ENCODE measurements at regions not wholly inside any gene's neighbourhood (a gene's known extent, or its start where the extent isn't known, plus 50 kb on each side); places are given as distances from the start of the nearest gene placed in this dataset.

DNA sequence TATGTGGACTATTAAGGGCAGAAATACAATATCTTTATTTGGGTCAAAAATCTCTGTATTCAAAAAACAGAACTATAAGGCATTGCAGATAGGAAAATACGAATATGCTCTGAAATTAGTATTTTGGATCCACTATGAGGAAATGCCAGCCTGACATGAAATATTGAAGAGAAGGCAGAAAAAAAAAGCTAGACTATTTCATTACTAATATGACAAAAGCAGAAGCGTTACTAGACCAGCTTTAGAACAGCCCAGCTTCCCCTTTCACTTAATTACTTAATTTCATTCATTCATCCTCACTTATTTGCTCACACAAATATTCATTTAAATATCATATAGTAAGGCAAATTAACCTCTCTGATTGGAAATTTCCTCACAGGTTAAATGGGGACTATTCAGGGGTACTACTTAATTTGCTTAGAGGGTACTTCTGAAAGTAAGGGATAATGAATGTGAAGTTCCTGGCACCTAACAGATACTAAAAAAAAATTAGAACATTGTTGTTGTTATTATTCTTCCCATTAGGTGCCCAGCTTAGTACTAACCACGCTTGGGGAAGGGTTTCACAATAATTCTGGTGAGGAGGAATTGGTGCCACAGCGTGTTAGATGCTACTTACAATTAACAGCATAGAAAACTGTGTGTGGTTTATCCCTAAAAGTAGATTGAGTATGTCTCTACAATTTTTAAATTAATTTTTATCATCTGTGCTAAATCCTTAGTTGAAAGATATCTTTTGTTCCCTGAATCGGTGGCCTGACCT is 71.1 kb upstream of the CTLA4 start:
- Mint-ChIP-seq H3K4me1 (ENCODE audit: low read depth, unreplicated experiment) (peaks cover 13% of the 10 kb centered on the region), H3K27me3 (ENCODE audit: low read depth, unreplicated experiment) (no peaks in the 10 kb centered on the region), H3K9me3 (ENCODE audit: unreplicated experiment) (peaks cover 6% of the 10 kb centered on the region), H3K4me3 (ENCODE audit: unreplicated experiment) (no peak overlapping the region), H3K27ac (ENCODE audit: unreplicated experiment) (no peak overlapping the region), H3K36me3 (ENCODE audit: low read depth, unreplicated experiment) (peaks cover 2% of the 10 kb centered on the region)
- Histone ChIP-seq H3K9me3 (ENCODE audit: insufficient read depth, low read depth, low read length) (no peaks in the 10 kb centered on the region), H3K79me2 (ENCODE audit: insufficient read depth, low read length) (no peaks in the 10 kb centered on the region), H2AFZ (ENCODE audit: low read depth, low read length) (no peak overlapping the region), H3K27ac (ENCODE audit: low read depth, low read length) (no peak overlapping the region), H3K27me3 (ENCODE audit: insufficient read depth, low read length) (no peaks in the 10 kb centered on the region), H3K4me2 (ENCODE audit: low read length) (no peak overlapping the region), H3K4me3 (ENCODE audit: insufficient read depth, low read depth, low read length) (no peak overlapping the region), H3K36me3 (ENCODE audit: insufficient read depth, low read length) (no peaks in the 10 kb centered on the region), H4K20me1 (ENCODE audit: insufficient read depth, low read length) (no peaks in the 10 kb centered on the region), H3K4me1 (ENCODE audit: insufficient read depth, low read length) (peaks cover 9% of the 10 kb centered on the region), H3K9ac (ENCODE audit: low read length) (no peak overlapping the region)
- FAIRE-seq (no peak), DNase-seq (ENCODE audit: low read depth) (no peak)
- no peak for TF ChIP-seq EZH2 (IDR thresholded peaks at IDR 0.05; ENCODE audit: insufficient read depth, low read length)
- TF ChIP-seq, protein P1, sequence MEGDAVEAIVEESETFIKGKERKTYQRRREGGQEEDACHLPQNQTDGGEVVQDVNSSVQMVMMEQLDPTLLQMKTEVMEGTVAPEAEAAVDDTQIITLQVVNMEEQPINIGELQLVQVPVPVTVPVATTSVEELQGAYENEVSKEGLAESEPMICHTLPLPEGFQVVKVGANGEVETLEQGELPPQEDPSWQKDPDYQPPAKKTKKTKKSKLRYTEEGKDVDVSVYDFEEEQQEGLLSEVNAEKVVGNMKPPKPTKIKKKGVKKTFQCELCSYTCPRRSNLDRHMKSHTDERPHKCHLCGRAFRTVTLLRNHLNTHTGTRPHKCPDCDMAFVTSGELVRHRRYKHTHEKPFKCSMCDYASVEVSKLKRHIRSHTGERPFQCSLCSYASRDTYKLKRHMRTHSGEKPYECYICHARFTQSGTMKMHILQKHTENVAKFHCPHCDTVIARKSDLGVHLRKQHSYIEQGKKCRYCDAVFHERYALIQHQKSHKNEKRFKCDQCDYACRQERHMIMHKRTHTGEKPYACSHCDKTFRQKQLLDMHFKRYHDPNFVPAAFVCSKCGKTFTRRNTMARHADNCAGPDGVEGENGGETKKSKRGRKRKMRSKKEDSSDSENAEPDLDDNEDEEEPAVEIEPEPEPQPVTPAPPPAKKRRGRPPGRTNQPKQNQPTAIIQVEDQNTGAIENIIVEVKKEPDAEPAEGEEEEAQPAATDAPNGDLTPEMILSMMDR (IDR thresholded peaks at IDR 0.05; ENCODE audit: insufficient read depth, low read depth, low read length): no peak

DNA sequence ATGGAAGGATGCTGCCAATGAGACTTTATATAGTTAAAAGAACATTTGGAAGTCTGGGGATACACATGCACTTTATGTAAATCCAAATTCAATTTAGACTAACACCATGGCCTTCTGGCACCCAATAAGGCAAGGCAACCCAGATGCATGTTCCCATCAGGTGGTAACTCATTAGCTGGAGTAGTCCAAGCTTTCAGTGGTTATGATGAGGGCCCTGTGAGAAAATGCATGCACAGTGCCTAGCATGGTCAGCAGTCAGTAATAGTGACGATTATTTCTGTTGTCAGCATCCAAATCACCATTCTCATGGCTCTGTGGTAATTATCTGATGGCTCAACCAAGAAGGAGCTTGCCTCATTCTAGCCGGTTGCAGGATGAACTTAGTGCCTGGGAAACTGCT is 70.3 kb upstream of the CTLA4 start:
- H2AFZ ChIP-seq (ENCODE audit: low read depth, low read length): no peak overlapping the region
- TF ChIP-seq, protein P1 (IDR thresholded peaks at IDR 0.05; ENCODE audit: insufficient read depth, low read depth, low read length): no peak
- no peak for TF ChIP-seq EZH2 (IDR thresholded peaks at IDR 0.05; ENCODE audit: insufficient read depth, low read length)
- no peak overlapping the region for H3K4me2 ChIP-seq (ENCODE audit: low read length)
- no peak overlapping the region for H3K9ac ChIP-seq (ENCODE audit: low read length)
- H3K4me1 ChIP-seq (ENCODE audit: insufficient read depth, low read length): peaks cover 11% of the 10 kb centered on the region
- H3K79me2 ChIP-seq (ENCODE audit: insufficient read depth, low read length): no peaks in the 10 kb centered on the region
- FAIRE-seq (no peak), DNase-seq (ENCODE audit: low read depth) (no peak)
- Mint-ChIP-seq H3K27ac (ENCODE audit: unreplicated experiment) (no peak overlapping the region), H3K9me3 (ENCODE audit: unreplicated experiment) (peaks cover 6% of the 10 kb centered on the region), H3K4me3 (ENCODE audit: unreplicated experiment) (no peak overlapping the region), H3K36me3 (ENCODE audit: low read depth, unreplicated experiment) (peaks cover 2% of the 10 kb centered on the region), H3K27me3 (ENCODE audit: low read depth, unreplicated experiment) (no peaks in the 10 kb centered on the region), H3K4me1 (ENCODE audit: low read depth, unreplicated experiment) (peaks cover 17% of the 10 kb centered on the region)
- no peaks in the 10 kb centered on the region for H3K27me3 ChIP-seq (ENCODE audit: insufficient read depth, low read length)
- no peak overlapping the region for H3K27ac ChIP-seq (ENCODE audit: low read depth, low read length)
- H4K20me1 ChIP-seq (ENCODE audit: insufficient read depth, low read length): no peaks in the 10 kb centered on the region
- no peaks in the 10 kb centered on the region for H3K36me3 ChIP-seq (ENCODE audit: insufficient read depth, low read length)
- H3K4me3 ChIP-seq (ENCODE audit: insufficient read depth, low read depth, low read length): no peak overlapping the region
- H3K9me3 ChIP-seq (ENCODE audit: insufficient read depth, low read depth, low read length): no peaks in the 10 kb centered on the region

DNA sequence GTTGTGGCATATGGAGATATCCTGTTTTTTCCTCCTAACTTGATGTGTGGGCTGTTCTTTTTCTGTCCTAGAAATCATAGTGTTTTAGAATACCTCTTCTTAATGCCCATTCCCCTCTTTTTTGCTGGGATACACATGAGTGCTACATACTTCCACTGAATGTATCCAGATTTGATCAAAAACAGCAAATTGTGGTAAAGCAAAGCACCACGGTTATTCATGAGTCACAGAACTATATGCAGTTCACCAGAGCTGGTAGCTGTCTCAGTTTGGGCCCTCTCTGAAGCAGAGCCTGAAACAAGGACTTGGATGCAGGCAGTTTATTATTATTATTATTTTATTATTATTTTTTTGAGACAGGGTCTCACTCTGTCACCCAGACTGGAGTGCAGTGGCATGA is 69.9 kb upstream of the CTLA4 start:
- Mint-ChIP-seq H3K27me3 (ENCODE audit: low read depth, unreplicated experiment) (no peaks in the 10 kb centered on the region), H3K27ac (ENCODE audit: unreplicated experiment) (peak overlapping the region; percentile 43), H3K4me3 (ENCODE audit: unreplicated experiment) (no peak overlapping the region), H3K4me1 (ENCODE audit: low read depth, unreplicated experiment) (peaks cover 20% of the 10 kb centered on the region), H3K36me3 (ENCODE audit: low read depth, unreplicated experiment) (peaks cover 2% of the 10 kb centered on the region), H3K9me3 (ENCODE audit: unreplicated experiment) (peaks cover 6% of the 10 kb centered on the region)
- Histone ChIP-seq H3K27me3 (ENCODE audit: insufficient read depth, low read length) (no peaks in the 10 kb centered on the region), H3K4me2 (ENCODE audit: low read length) (no peak overlapping the region), H3K4me3 (ENCODE audit: insufficient read depth, low read depth, low read length) (no peak overlapping the region), H3K79me2 (ENCODE audit: insufficient read depth, low read length) (no peaks in the 10 kb centered on the region), H4K20me1 (ENCODE audit: insufficient read depth, low read length) (no peaks in the 10 kb centered on the region), H3K27ac (ENCODE audit: low read depth, low read length) (no peak overlapping the region), H3K36me3 (ENCODE audit: insufficient read depth, low read length) (no peaks in the 10 kb centered on the region), H2AFZ (ENCODE audit: low read depth, low read length) (no peak overlapping the region), H3K4me1 (ENCODE audit: insufficient read depth, low read length) (peaks cover 16% of the 10 kb centered on the region), H3K9ac (ENCODE audit: low read length) (no peak overlapping the region), H3K9me3 (ENCODE audit: insufficient read depth, low read depth, low read length) (no peaks in the 10 kb centered on the region)
- FAIRE-seq: no peak
- TF ChIP-seq EZH2 (IDR thresholded peaks at IDR 0.05; ENCODE audit: insufficient read depth, low read length): no peak
- TF ChIP-seq, protein P1 (IDR thresholded peaks at IDR 0.05; ENCODE audit: insufficient read depth, low read depth, low read length): no peak
- peak; percentile 61 for DNase-seq (ENCODE audit: low read depth)

All from astrocyte (in vitro differentiated cells and primary cell).